ENCODE measurements at regions not wholly inside any gene's neighbourhood (a gene's known extent, or its start where the extent isn't known, plus 50 kb on each side); places are given as distances from the start of the nearest gene placed in this dataset.

DNA sequence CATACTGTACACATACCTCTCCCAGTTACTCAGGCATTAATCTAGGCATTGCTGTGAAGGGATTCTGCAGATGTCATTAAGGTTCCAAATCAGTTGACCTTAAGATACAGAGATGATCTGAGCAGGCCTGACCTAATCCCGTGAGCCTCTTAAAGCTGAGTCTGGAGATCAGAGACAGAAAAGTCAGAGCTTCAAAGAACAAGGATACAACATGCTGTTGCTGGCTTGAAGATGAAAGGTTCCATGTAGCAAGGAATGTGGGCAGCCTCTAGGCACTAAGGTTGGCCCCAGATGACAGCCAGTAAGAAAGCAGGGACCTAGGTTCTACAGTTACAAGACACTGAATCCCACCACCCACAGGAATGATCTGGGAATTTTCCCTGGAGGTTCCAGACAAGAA is 81.1 kb downstream of the MAP1LC3B2 start:
- DNase-seq (ENCODE audit: low read depth in 1 of 2, low spot score in 1 of 2): no peak
- TF ChIP-seq, protein P1, sequence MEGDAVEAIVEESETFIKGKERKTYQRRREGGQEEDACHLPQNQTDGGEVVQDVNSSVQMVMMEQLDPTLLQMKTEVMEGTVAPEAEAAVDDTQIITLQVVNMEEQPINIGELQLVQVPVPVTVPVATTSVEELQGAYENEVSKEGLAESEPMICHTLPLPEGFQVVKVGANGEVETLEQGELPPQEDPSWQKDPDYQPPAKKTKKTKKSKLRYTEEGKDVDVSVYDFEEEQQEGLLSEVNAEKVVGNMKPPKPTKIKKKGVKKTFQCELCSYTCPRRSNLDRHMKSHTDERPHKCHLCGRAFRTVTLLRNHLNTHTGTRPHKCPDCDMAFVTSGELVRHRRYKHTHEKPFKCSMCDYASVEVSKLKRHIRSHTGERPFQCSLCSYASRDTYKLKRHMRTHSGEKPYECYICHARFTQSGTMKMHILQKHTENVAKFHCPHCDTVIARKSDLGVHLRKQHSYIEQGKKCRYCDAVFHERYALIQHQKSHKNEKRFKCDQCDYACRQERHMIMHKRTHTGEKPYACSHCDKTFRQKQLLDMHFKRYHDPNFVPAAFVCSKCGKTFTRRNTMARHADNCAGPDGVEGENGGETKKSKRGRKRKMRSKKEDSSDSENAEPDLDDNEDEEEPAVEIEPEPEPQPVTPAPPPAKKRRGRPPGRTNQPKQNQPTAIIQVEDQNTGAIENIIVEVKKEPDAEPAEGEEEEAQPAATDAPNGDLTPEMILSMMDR (IDR thresholded peaks at IDR 0.05; ENCODE audit: insufficient read depth, low read length): no peak
- TF ChIP-seq POLR2AphosphoS5 (IDR thresholded peaks at IDR 0.05; ENCODE audit: low read depth): no peak
- TF ChIP-seq SPI1 (IDR thresholded peaks at IDR 0.05; ENCODE audit: borderline replicate concordance, low read depth): no peak
- no peak for TF ChIP-seq REST (IDR thresholded peaks at IDR 0.05; ENCODE audit: insufficient replicate concordance, low read depth)
- no peak for TF ChIP-seq GABPA (IDR thresholded peaks at IDR 0.05; ENCODE audit: low read depth)
- H3K27ac ChIP-seq (replicated peaks): no peak overlapping the region

DNA sequence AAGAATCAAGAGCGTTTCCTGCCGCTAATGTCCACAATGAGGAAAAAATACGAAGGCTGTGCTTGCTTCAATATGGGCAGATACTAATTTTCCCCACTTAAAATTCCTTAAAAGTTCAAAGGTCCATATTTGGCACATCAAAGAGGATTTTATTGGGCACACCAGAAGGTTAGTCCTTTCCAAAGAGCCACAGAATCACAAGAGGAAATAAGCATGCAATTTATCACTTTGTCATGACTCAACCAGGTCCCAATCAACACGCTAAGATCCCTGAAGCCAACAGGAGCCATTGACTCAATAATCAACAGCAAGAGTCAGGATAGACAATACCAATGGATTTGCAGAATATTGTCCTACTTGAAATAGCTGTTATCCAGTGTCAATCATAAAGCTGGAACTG is 80.6 kb downstream of the MAP1LC3B2 start:
- DNase-seq (ENCODE audit: low read depth in 1 of 2, low spot score in 1 of 2): no peak
- Histone ChIP-seq H3K27ac (replicated peaks) (no peak overlapping the region), H3K27me3 (ENCODE audit: insufficient read depth, poor library complexity, severe bottlenecking) (no peaks in the 10 kb centered on the region), H3K4me3 (replicated peaks; ENCODE audit: insufficient read depth, low read length) (no peak overlapping the region)
- no peak for TF ChIP-seq GABPA (IDR thresholded peaks at IDR 0.05; ENCODE audit: low read depth)
- no peak for TF ChIP-seq REST (IDR thresholded peaks at IDR 0.05; ENCODE audit: insufficient replicate concordance, low read depth)
- TF ChIP-seq, protein P1 (IDR thresholded peaks at IDR 0.05; ENCODE audit: insufficient read depth, low read length): no peak
- TF ChIP-seq SPI1 (IDR thresholded peaks at IDR 0.05; ENCODE audit: borderline replicate concordance, low read depth): no peak
- no peak for TF ChIP-seq POLR2AphosphoS5 (IDR thresholded peaks at IDR 0.05; ENCODE audit: low read depth)

More for the DNA sequence above, 81.1 kb downstream of the MAP1LC3B2 start:
- Histone ChIP-seq H3K27me3 (ENCODE audit: insufficient read depth, poor library complexity, severe bottlenecking) (no peaks in the 10 kb centered on the region), H3K4me3 (replicated peaks; ENCODE audit: insufficient read depth, low read length) (no peak overlapping the region)

GRCh38 chr12:116638376-116638775 is 79.2 kb downstream of the MAP1LC3B2 start:
- Histone ChIP-seq H3K4me3 (replicated peaks; ENCODE audit: insufficient read depth, low read length) (no peak overlapping the region), H3K27ac (replicated peaks) (no peak overlapping the region), H3K27me3 (ENCODE audit: insufficient read depth, poor library complexity, severe bottlenecking) (no peaks in the 10 kb centered on the region)
- DNase-seq (ENCODE audit: low read depth in 1 of 2, low spot score in 1 of 2): no peak
- TF ChIP-seq SPI1 (IDR thresholded peaks at IDR 0.05; ENCODE audit: borderline replicate concordance, low read depth) (no peak), REST (IDR thresholded peaks at IDR 0.05; ENCODE audit: insufficient replicate concordance, low read depth) (no peak)
- TF ChIP-seq, protein P1 (IDR thresholded peaks at IDR 0.05; ENCODE audit: insufficient read depth, low read length): no peak

Measured in HL-60 (cell line).